ENCODE measurements at regions not wholly inside any gene's neighbourhood (a gene's known extent, or its start where the extent isn't known, plus 50 kb on each side); places are given as distances from the start of the nearest gene placed in this dataset.

GRCh38 chr5:125179612-125180011, 433.2 kb upstream of the ZNF608 start:
- no peak for TF ChIP-seq POLR2A (IDR thresholded peaks at IDR 0.05)
- no peak for TF ChIP-seq CTCF (IDR thresholded peaks at IDR 0.05)
- intact Hi-C loops (cut with DNase I), result no loop called here
- H3K36me3 ChIP-seq (replicated peaks in 1 of 2), result no peaks in the 10 kb centered on the region
- H3K27ac ChIP-seq, result no peak overlapping the region
- H3K4me3 ChIP-seq, result no peak overlapping the region
- H3K9me3 ChIP-seq (replicated peaks in 1 of 3), result no peaks in the 10 kb centered on the region
- no peaks in the 10 kb centered on the region for H3K4me1 ChIP-seq (replicated peaks in 1 of 2)
- no peaks in the 10 kb centered on the region for H3K27me3 ChIP-seq
- no peak for DNase-seq

- H3K27me3 ChIP-seq, result no peaks in the 10 kb centered on the region
- H3K27ac ChIP-seq, result no peak overlapping the region
- no peaks in the 10 kb centered on the region for H3K36me3 ChIP-seq (replicated peaks in 1 of 2)
- no peaks in the 10 kb centered on the region for H3K4me1 ChIP-seq (replicated peaks in 1 of 2)
- H3K4me3 ChIP-seq, result no peak overlapping the region
- DNase-seq, result no peak
- intact Hi-C loops (cut with DNase I), result no loop called here
- TF ChIP-seq POLR2A (IDR thresholded peaks at IDR 0.05) (no peak), CTCF (IDR thresholded peaks at IDR 0.05) (no peak)
- no peaks in the 10 kb centered on the region for H3K9me3 ChIP-seq (replicated peaks in 1 of 3)
- WGBS, 4 donors, result 51 to 61% (median 56%) methylated on average over 2 of the region's 2 CpGs
Observed at GRCh38 chr5:125180231-125180829, 433.9 kb upstream of the ZNF608 start.

- intact Hi-C loops (cut with DNase I), result no loop called here
- Histone ChIP-seq H3K36me3 (replicated peaks in 1 of 2) (no peaks in the 10 kb centered on the region), H3K9me3 (replicated peaks in 1 of 3) (no peaks in the 10 kb centered on the region), H3K4me1 (replicated peaks in 1 of 2) (no peaks in the 10 kb centered on the region), H3K27ac (no peak overlapping the region), H3K27me3 (no peaks in the 10 kb centered on the region), H3K4me3 (no peak overlapping the region)
- no peak for TF ChIP-seq POLR2A (IDR thresholded peaks at IDR 0.05)
- 41 to 66% (median 59%) methylated on average over 1 of the region's 1 CpG for WGBS, 4 donors
- DNase-seq, result no peak
Observed at GRCh38 chr5:125181159-125181558, 434.7 kb upstream of the ZNF608 start.

GRCh38 chr5:125181955-125182354, 435.5 kb upstream of the ZNF608 start:
- peaks cover 0 to 5% of the 10 kb centered on the region in 2 donors for H3K4me1 ChIP-seq (replicated peaks in 1 of 2)
- no peak overlapping the region for H3K27ac ChIP-seq
- no peak overlapping the region for H3K4me3 ChIP-seq
- TF ChIP-seq POLR2A (IDR thresholded peaks at IDR 0.05), result no peak
- TF ChIP-seq CTCF (IDR thresholded peaks at IDR 0.05), result no peak
- no peaks in the 10 kb centered on the region for H3K36me3 ChIP-seq (replicated peaks in 1 of 2)
- no peaks in the 10 kb centered on the region for H3K9me3 ChIP-seq (replicated peaks in 1 of 3)
- WGBS, 4 donors, result 90 to 100% (median 93%) methylated on average over 1 of the region's 1 CpG
- H3K27me3 ChIP-seq, result no peaks in the 10 kb centered on the region
- DNase-seq, result no peak
- intact Hi-C loops (cut with DNase I), result no loop called here

GRCh38 chr5:125185740-125186139, 439.3 kb upstream of the ZNF608 start:
- DNase-seq, result no peak
- 88 to 100% (median 97%) methylated on average over 1 of the region's 1 CpG for WGBS, 4 donors
- Histone ChIP-seq H3K4me3 (no peak overlapping the region), H3K27ac (no peak overlapping the region), H3K27me3 (no peaks in the 10 kb centered on the region), H3K4me1 (replicated peaks in 1 of 2) (peaks cover 0 to 11% of the 10 kb centered on the region in 2 donors), H3K36me3 (replicated peaks in 1 of 2) (no peaks in the 10 kb centered on the region), H3K9me3 (replicated peaks in 1 of 3) (no peaks in the 10 kb centered on the region)
- TF ChIP-seq POLR2A (IDR thresholded peaks at IDR 0.05) (no peak), CTCF (IDR thresholded peaks at IDR 0.05) (no peak)
- intact Hi-C loops (cut with DNase I), result no loop called here
